ENCODE measurements at regions not wholly inside any gene's neighbourhood (a gene's known extent, or its start where the extent isn't known, plus 50 kb on each side); places are given as distances from the start of the nearest gene placed in this dataset.
A peak's percentile ranks its signal among the peaks of the same experiment; 100 is the strongest.

- peak overlapping the region; percentile 30; the same call in 1 of the 2 replicates for H2BK120ac ChIP-seq (ENCODE audit: low read depth, low read length)
- ChIA-PET CTCF (no interaction called here), POLR2A (ENCODE audit: unreplicated experiment) (no interaction called here)
- H3K56ac ChIP-seq (ENCODE audit: extremely low read depth, insufficient read depth, low read length) = no peak overlapping the region
- no peak overlapping the region for H3K4me2 ChIP-seq (ENCODE audit: low read depth, low read length)
- ATAC-seq (ENCODE audit: low read depth) (no peak), DNase-seq (no peak)
- no peak overlapping the region for H2BK5ac ChIP-seq (ENCODE audit: low read depth, low read length, poor library complexity, severe bottlenecking)
- peaks cover 6% of the 10 kb centered on the region for H3K4me1 ChIP-seq (ENCODE audit: control insufficient read depth, insufficient read depth, low read length)
- TF ChIP-seq MXI1 (IDR thresholded peaks at IDR 0.05; ENCODE audit: borderline replicate concordance, low read depth, low read length) = no peak
- TF ChIP-seq CEBPB (IDR thresholded peaks at IDR 0.05; ENCODE audit: low read depth, low read length) = peak; percentile 88
- H3K79me1 ChIP-seq (ENCODE audit: low read depth in 1 of 2, low read length in 2 of 2) = no peaks in the 10 kb centered on the region
- H3K27ac ChIP-seq (ENCODE audit: insufficient read depth, low read length) = no peak overlapping the region
- no peak overlapping the region; a peak in 1 of 4 replicates for H4K8ac ChIP-seq (ENCODE audit: low read depth in 2 of 2, low read length in 2 of 2)
- H3K14ac ChIP-seq (replicated peaks; ENCODE audit: low read depth, low read length) = no peak overlapping the region
- no peak overlapping the region for H3K23ac ChIP-seq (ENCODE audit: low read depth, low read length)
- H2BK15ac ChIP-seq (ENCODE audit: low read depth, low read length) = 0 out of 3 replicates have a peak overlapping the region, but pooled peaks have one; percentile 77
- no TSS peak for BruUV-seq (replicated peaks)
- H3K27me3 ChIP-seq (ENCODE audit: control insufficient read depth, insufficient read depth, low read length) = no peaks in the 10 kb centered on the region
- H2BK20ac ChIP-seq (ENCODE audit: low read depth, low read length) = peak overlapping the region; percentile 10; the same call in 1 of the 2 replicates
- H4K5ac ChIP-seq (ENCODE audit: low read depth, low read length) = no peak overlapping the region
- no peaks in the 10 kb centered on the region for H3K36me3 ChIP-seq (ENCODE audit: control insufficient read depth, insufficient read depth, low read length)
- dilution Hi-C loops (cut with HindIII; ENCODE audit: low sequenced_read_pairs, unreplicated experiment) (no loop called here), in situ Hi-C loops (cut with MboI; ENCODE audit: low sequenced_read_pairs) (no loop called here), intact Hi-C loops (cut with micrococcal nuclease) (no loop called here)
- peak overlapping the region; percentile 27; the same call in 1 of the 2 replicates for H2AK5ac ChIP-seq (ENCODE audit: low read depth, low read length)
- H3K18ac ChIP-seq (ENCODE audit: low read depth, low read length) = no peak overlapping the region
- H3K9me1 ChIP-seq (ENCODE audit: insufficient read depth, low read length) = peaks cover 4% of the 10 kb centered on the region
- WGBS, 2 experiments (ENCODE audit: extremely low coverage in 2 of 2, insufficient read length in 1 of 2) = 90% methylated on average over 4 of the region's 5 CpGs; no CpG with 5 or more reads in 1 of the 2 experiments
- no peak overlapping the region for H2AFZ ChIP-seq (replicated peaks; ENCODE audit: low read length, poor library complexity)
- no peaks in the 10 kb centered on the region for H3K9me3 ChIP-seq (ENCODE audit: control insufficient read depth, insufficient read depth, low read length)
- no peaks in the 10 kb centered on the region for H4K20me1 ChIP-seq (ENCODE audit: insufficient read depth, low read length)
- no peak overlapping the region for H2AK9ac ChIP-seq (replicated peaks; ENCODE audit: low read depth, low read length, poor library complexity)
- no peak overlapping the region for H3K9ac ChIP-seq (ENCODE audit: low read depth, low read length)
- no peak overlapping the region for H4K91ac ChIP-seq (ENCODE audit: insufficient read depth, low read depth, low read length)
- H3K4me3 ChIP-seq (ENCODE audit: insufficient read depth, low read depth, low read length) = no peak overlapping the region
- H3K4ac ChIP-seq (ENCODE audit: low read depth, low read length) = peak overlapping the region; percentile 19; the same call in 1 of the 2 replicates
Measured at GRCh38 chr5:73323466-73323865, 125.1 kb downstream of the FOXD1 start.

All from IMR-90 (cell line).